Pancreas (tissue), 10 donors: ENCODE measurements at regions not wholly inside any gene's neighbourhood (a gene's known extent, or its start where the extent isn't known, plus 50 kb on each side); places are given as distances from the start of the nearest gene placed in this dataset.

Experiments
- ATAC-seq, 4 donors: fragments of 200-7000 bp; cut with Tn5 transposase; one replicate each; pipeline versions ENCODE4 v1.8.0 to v1.9.1; 2020; ENCODE audit warnings: mild to moderate bottlenecking in 4 of 4, moderate library complexity in 4 of 4
- DNase-seq, 6 donors: peaks; one replicate each; pipeline ENCODE4 v3.0.0-alpha.2; 2020
- FAIRE-seq: peaks from 2 replicates; lab custom pipeline; 2012; peaks lifted over from hg19 to GRCh38; lab: Jason Lieb, UNC
- H3K27ac ChIP-seq, 4 donors: fragments of 200-600 bp; sonication (generic); 1 replicate in 3 of 4; 2 replicates in 1 of 4; pipeline versions ENCODE4 v1.5.0 to v1.8.0; 2020
- H3K27me3 ChIP-seq, 4 donors: fragments of 200-600 bp; one replicate each; pipeline ENCODE4 v1.8.0; 2021
- H3K36me3 ChIP-seq, 3 donors: fragments of 200-600 bp; sonication (generic) in 1 of 3; one replicate each; pipeline versions ENCODE4 v1.5.0 to v1.8.0; 2020 to 2021
- H3K4me1 ChIP-seq, 3 donors: fragments of 200-600 bp; one replicate each; pipeline ENCODE4 v1.8.0; 2021
- H3K4me3 ChIP-seq, 4 donors: fragments of 200-600 bp; sonication (generic) in 2 of 4; one replicate each; pipeline versions ENCODE4 v1.5.0 to v1.8.0; 2020 to 2021
- H3K9me3 ChIP-seq, 4 donors: fragments of 200-600 bp; one replicate each; pipeline ENCODE4 v1.8.0; 2021
- WGBS, 2 donors: extraction: QIAGEN DNeasy Blood & Tissue Kit; methylation state at CpG; one replicate each; pipeline ENCODE4 v1.1.7; 2013; 5-methylcytosine and 5-hydroxymethylcytosine counted together
- intact Hi-C, 3 donors: fragments of 100-400 bp; cut with DNase I; formaldehyde crosslinking; loops; one replicate each; pipeline versions ENCODE4 v1.11.1 to v1.14.2; 2022
- TF ChIP-seq, protein P1 (sequence below), 4 donors: fragments of 200-600 bp; sonication (generic) in 3 of 4; IDR thresholded peaks; one replicate each; pipeline versions ENCODE4 v1.5.0 to v1.8.0; 2021; ENCODE audit warnings: antibody characterized with exemption in 4 of 4
- donor health status: healthy with polysubstance abuse.
- donor health status: DM: no; HTN: no; CAD: no; lungs with moderate emphysema.
- donor health status: DM: no; HTN: no; CAD: no.
- donor health status: control.
- donor health status: control.
- donor health status: Bipolar disorder and iron deficiency.
- donor health status: DM: yes; HTN: yes; CAD: no.
- donor health status: DM: no; HTN: no; CAD: no.
- donor health status: DM: no; HTN: no; CAD: no.
- donor health status: DM: yes; HTN: yes; CAD: no.

- Histone ChIP-seq H3K27me3 (no peaks in the 10 kb centered on the region), H3K4me1 (no peaks in the 10 kb centered on the region), H3K4me3 (no peak overlapping the region), H3K36me3 (no peaks in the 10 kb centered on the region), H3K27ac (no peak overlapping the region), H3K9me3 (no peaks in the 10 kb centered on the region)
- 25 to 26% methylated on average over 5 of the region's 5 CpGs for WGBS, 2 donors
- TF ChIP-seq, protein P1, sequence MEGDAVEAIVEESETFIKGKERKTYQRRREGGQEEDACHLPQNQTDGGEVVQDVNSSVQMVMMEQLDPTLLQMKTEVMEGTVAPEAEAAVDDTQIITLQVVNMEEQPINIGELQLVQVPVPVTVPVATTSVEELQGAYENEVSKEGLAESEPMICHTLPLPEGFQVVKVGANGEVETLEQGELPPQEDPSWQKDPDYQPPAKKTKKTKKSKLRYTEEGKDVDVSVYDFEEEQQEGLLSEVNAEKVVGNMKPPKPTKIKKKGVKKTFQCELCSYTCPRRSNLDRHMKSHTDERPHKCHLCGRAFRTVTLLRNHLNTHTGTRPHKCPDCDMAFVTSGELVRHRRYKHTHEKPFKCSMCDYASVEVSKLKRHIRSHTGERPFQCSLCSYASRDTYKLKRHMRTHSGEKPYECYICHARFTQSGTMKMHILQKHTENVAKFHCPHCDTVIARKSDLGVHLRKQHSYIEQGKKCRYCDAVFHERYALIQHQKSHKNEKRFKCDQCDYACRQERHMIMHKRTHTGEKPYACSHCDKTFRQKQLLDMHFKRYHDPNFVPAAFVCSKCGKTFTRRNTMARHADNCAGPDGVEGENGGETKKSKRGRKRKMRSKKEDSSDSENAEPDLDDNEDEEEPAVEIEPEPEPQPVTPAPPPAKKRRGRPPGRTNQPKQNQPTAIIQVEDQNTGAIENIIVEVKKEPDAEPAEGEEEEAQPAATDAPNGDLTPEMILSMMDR (IDR thresholded peaks at IDR 0.05): no peak
- FAIRE-seq (no peak), DNase-seq (no peak), ATAC-seq (no peak)
- intact Hi-C loops: no loop called here
Observed at GRCh38 chr10:128390596-128390995, 264.4 kb upstream of the MKI67 start.

DNA sequence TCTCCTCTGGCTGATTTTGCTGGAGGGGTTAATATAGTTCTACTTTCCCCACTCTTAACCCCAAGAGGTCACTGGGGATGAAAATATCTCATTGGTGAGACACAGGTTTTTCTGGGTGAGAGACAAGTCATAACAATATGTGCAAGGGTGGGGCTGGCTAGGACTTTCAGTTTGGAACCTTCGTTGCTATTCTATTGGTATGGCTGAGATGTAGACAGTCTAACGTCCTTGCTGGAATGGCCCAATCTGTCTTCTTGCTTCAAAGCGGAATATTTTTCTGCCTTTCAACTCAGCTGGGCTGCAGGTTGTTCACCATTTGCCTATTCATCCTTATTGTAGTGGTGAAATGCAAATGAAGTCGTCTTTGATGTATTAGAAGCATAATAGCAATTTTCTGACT is 267.3 kb upstream of the MKI67 start:
- TF ChIP-seq, protein P1 (IDR thresholded peaks at IDR 0.05): no peak
- DNase-seq (no peak), ATAC-seq (no peak), FAIRE-seq (no peak)
- Histone ChIP-seq H3K4me1 (no peaks in the 10 kb centered on the region), H3K27ac (no peak overlapping the region), H3K9me3 (no peaks in the 10 kb centered on the region), H3K27me3 (no peaks in the 10 kb centered on the region), H3K36me3 (no peaks in the 10 kb centered on the region), H3K4me3 (no peak overlapping the region)
- WGBS, 2 donors: 37 to 63% methylated on average over 4 of the region's 4 CpGs
- intact Hi-C loops: no loop called here

DNA sequence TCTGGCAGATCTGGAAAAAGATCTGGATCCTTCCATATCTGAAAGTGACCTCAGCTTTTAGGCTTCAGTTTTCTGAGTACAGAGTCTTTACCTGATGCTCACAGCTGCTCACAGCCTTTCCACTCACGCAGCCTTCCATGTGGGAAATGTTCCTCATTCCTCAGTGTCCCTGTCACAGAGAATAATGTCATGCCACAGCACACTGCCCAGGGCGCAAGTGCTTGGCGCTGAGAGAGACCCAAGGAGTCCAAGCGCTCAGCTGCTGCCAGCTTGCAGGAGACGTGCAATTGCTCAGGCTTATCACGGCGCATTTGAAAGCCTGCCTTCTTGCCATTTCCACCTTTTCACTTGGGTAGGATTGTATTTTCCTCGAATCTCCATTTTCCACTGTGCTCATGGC is 271.9 kb upstream of the MKI67 start:
- Histone ChIP-seq H3K9me3 (no peaks in the 10 kb centered on the region), H3K4me3 (no peak overlapping the region), H3K36me3 (no peaks in the 10 kb centered on the region), H3K27ac (no peak overlapping the region), H3K27me3 (no peaks in the 10 kb centered on the region), H3K4me1 (no peaks in the 10 kb centered on the region)
- FAIRE-seq: no peak
- intact Hi-C loops: no loop called here
- TF ChIP-seq, protein P1 (IDR thresholded peaks at IDR 0.05): no peak
- 58 to 68% methylated on average over 8 of the region's 8 CpGs for WGBS, 2 donors
- DNase-seq: no peak
- no peak for ATAC-seq

- H3K9me3 ChIP-seq: no peaks in the 10 kb centered on the region
- TF ChIP-seq, protein P1 (IDR thresholded peaks at IDR 0.05): no peak
- DNase-seq (no peak), ATAC-seq (no peak), FAIRE-seq (no peak)
- no peaks in the 10 kb centered on the region for H3K27me3 ChIP-seq
- intact Hi-C loops: no loop called here
- no peak overlapping the region for H3K4me3 ChIP-seq
- no peak overlapping the region for H3K27ac ChIP-seq
- no peaks in the 10 kb centered on the region for H3K4me1 ChIP-seq
- WGBS, 2 donors: 73 to 76% methylated on average over 1 of the region's 1 CpG
- H3K36me3 ChIP-seq: no peaks in the 10 kb centered on the region
Observed at GRCh38 chr10:128398999-128399398, 272.8 kb upstream of the MKI67 start.

- Histone ChIP-seq H3K36me3 (no peaks in the 10 kb centered on the region), H3K4me3 (no peak overlapping the region), H3K9me3 (no peaks in the 10 kb centered on the region), H3K4me1 (no peaks in the 10 kb centered on the region), H3K27me3 (no peaks in the 10 kb centered on the region), H3K27ac (no peak overlapping the region)
- TF ChIP-seq, protein P1 (IDR thresholded peaks at IDR 0.05): no peak
- DNase-seq: no peak
- ATAC-seq: no peak
- WGBS, 2 donors: 61 to 71% methylated on average over 8 of the region's 8 CpGs
- FAIRE-seq: no peak
- intact Hi-C loops: no loop called here
Observed at GRCh38 chr10:128400564-128400963, 274.3 kb upstream of the MKI67 start.
